Activated T-cell treated with anti-CD3 and anti-CD28 coated beads for 4 hours (primary cell): ENCODE measurements at regions not wholly inside any gene's neighbourhood (a gene's known extent, or its start where the extent isn't known, plus 50 kb on each side); places are given as distances from the start of the nearest gene placed in this dataset.

Experiments used
- DNase-seq: peaks from one replicate; pipeline ENCODE4 v3.0.0-alpha.2; 2020

DNA sequence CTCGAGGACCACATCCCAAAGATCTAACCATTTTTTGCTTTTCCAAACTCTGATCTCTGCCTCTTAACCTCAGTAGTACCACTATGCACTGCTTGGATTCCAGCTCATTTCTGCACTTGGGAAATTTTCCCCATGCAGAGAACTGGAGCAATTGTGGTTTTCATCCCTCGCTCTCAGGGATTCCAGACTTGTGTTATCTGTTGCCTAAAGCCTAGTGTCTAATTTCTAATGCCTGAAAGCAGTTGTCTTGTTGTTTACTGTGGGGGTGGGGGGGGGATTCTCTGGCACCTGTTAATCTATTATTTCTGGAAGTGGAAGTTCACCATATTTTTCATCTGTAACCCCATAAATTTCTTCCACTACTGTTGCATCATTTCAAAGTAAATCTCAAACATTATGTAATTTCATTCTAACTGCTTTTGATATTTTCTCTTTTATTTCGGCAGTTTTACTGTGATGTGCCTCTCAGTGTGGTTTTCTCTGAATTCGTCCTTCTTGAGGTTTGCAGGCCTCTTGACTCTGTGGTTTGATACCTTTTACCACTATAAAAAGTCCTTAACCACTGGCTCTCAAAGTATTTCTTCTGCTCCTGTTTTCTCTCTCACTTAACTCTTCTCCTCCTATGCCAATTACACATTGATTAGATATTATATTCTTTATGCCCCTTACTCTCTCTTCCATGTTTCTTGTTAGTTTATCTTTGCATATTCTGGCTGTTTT, 205.6 kb upstream of the EOLA2 start:
- DNase-seq: no peak

- DNase-seq: no peak
Measured at GRCh38 chrX:150146271-150146896, 208.1 kb upstream of the EOLA2 start.

- DNase-seq: no peak
Measured at GRCh38 chrX:150148749-150149672, 210.7 kb upstream of the EOLA2 start.

- DNase-seq: no peak
Measured at GRCh38 chrX:150150076-150150779, 211.9 kb upstream of the EOLA2 start.

GRCh38 chrX:150150780-150151125, 212.4 kb upstream of the MAMLD1 start:
- no peak for DNase-seq

- no peak for DNase-seq
Measured at GRCh38 chrX:150152036-150152435, 211.1 kb upstream of the MAMLD1 start.

GRCh38 chrX:150152546-150152945, 210.6 kb upstream of the MAMLD1 start:
- no peak for DNase-seq

DNA sequence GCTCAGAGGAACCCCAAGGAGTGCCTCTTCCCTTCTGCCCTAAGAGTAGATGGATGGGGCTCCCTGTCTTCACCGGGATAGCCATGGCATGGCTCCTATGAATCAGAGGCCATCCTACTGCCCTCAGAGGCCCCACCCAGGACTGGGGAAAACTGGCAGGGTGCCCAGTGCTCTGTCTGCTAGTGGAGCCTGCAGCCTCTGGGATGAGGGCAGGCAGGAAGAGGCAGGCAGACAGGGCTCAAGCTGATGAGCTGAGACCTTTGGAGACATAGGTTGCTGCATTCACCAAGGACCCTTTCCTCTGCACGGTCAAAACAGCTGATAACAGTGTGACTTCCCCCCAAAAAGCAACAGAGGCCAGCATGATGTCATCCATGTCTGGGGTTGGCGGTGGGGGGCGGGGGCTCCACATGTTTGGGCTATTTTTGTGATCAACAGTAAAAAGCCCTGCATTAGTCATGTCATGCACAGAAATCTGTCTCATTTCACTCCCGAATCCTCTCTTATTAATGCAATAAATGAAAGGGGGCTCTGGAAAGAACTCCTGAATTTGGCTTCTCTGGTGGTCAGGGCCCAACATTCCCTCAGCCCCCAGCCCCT, 207.6 kb upstream of the MAMLD1 start:
- no peak for DNase-seq

GRCh38 chrX:150156615-150157014, 206.5 kb upstream of the MAMLD1 start:
- no peak for DNase-seq

DNA sequence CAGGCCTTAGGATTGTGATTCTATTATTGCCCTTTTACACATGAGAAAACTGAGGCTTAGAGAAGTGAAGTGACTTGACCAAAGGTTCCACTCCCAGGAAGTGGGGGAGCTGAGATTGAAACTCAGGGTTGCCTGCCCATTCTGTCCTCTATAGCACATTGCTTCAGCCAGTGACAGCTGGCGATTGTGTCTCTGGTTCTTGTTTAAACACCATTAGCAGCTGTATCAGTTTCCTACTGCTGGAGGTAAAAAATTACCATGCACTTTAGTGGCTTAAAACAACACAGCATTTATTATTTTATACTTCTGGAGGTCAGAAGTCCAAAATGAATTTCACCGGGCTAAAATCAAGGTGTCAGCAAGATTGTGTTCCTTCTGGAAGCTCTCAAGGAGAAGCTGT, 205.8 kb upstream of the MAMLD1 start:
- no peak for DNase-seq

- DNase-seq: no peak
Measured at GRCh38 chrX:150158554-150159332, 204.4 kb upstream of the MAMLD1 start.

DNA sequence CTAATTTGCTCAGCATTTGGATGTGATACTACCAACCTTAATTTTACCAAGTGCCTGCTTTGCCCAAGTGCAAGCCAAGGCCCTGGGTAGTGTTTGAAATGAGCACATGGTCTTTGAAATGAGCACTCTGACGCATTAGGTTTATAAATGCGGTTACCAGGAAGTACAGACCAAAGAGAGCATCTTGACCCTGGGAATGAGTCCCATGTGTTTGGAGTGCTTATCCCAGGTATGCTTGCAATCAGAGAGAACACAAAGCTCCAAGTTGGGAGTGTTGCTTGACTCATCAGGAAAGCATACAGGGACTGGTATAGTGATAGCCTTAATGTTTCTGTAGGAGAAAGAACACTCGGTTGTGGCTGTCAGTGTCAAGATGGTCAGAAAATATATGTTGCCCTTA, 203.6 kb upstream of the MAMLD1 start:
- no peak for DNase-seq

DNA sequence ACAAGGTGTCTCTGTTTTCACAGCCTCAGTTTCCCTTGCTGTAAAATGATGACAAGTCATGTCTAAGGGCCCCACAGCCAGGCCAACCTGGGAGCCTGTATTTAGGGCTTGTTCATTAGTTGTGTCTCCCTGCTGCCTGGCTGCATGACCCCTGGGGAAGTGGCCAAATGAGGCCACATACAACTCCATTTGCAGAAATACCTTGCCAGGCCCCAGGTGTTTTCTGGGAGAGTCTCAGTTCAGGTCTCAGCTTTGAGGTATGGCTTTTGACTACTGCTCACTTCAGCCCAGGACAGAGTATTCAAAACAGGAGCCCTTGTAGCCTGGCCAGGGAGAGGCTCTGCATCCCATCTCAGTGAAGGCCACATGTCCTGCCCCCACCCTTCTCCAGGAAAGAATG, 202.5 kb upstream of the MAMLD1 start:
- no peak for DNase-seq

DNA sequence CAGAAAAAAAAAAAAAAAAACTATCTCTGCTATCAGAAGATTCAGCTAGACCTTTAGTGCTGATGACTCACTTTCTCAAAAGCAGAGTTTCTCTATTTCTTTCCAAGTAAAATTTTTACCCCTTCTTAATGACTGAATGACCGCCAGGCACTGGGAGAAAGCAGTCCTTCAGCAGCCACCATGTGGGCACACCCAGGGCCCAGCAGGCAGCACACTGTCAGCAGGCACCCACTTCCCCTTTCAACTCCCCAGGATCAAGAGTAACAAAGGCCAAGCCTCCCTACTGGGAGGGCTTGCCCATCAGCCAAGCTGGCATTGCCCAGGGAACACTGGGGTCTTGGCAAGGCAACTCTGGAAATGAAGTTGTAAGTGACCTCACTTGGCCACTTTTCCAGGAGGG, 201.9 kb upstream of the MAMLD1 start:
- DNase-seq: no peak

- DNase-seq: no peak
Measured at GRCh38 chrX:150162141-150162540, 201.0 kb upstream of the MAMLD1 start.

GRCh38 chrX:150163221-150163930, 199.7 kb upstream of the MAMLD1 start:
- DNase-seq: no peak

GRCh38 chrX:150163956-150164726, 199.0 kb upstream of the MAMLD1 start:
- no peak for DNase-seq

- no peak for DNase-seq
Measured at GRCh38 chrX:150164971-150165600, 198.0 kb upstream of the MAMLD1 start.

- no peak for DNase-seq
Measured at GRCh38 chrX:150165776-150166610, 197.1 kb upstream of the MAMLD1 start.
